ENCODE measurements at regions not wholly inside any gene's neighbourhood (a gene's known extent, or its start where the extent isn't known, plus 50 kb on each side); places are given as distances from the start of the nearest gene placed in this dataset.

DNA sequence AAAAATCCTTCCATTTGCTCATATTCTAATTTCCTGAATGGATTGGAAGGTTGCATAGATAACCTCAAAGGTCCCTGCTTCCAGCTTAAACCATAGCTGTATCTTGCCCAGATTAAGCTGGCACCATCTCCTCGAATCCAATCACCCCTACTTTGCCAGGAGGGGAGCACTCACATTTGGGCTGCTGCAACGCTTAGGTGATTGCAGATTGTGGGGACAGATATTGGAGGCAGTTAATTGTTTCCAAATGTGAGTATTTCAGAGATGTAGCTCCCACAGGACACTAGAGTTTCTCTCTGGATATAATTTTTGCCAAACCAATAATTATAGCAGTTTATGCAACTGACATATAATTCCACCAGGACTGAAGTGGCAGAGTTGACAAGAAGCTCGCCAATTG is 53.5 kb upstream of the ACSL1 start:
- Histone ChIP-seq H3K4me1 (ENCODE audit: insufficient read depth) (no peaks in the 10 kb centered on the region), H3K4me3 (ENCODE audit: low read depth, low read length) (no peak overlapping the region), H3K36me3 (ENCODE audit: insufficient read depth) (no peaks in the 10 kb centered on the region), H3K27ac (ENCODE audit: low read depth) (no peak overlapping the region)
- WGBS: 69% methylated on average over 3 of the region's 3 CpGs
- DNase-seq (ENCODE audit: extremely low spot score): no peak

DNA sequence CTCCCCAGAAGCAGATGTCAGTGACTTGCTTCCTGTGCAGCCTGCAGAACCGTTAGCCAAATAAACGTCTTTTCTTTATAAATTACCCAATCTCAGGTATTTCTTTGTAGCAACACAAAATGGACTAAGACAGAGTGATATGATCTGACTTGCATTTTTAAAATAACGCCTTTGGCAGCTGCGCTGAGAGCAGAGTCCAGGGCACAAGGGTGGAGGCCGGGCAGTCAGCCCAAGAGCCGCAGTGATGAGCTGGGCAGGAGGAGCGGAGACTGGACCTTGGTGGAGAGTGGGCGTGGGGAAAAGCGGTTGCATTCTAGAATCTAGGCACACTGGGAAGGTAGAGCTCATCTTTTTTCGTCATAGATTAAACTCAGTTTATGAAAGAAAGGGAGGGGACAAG is 56.5 kb upstream of the ACSL1 start:
- WGBS: 85% methylated on average over 10 of the region's 10 CpGs
- H3K36me3 ChIP-seq (ENCODE audit: insufficient read depth): no peaks in the 10 kb centered on the region
- no peak for DNase-seq (ENCODE audit: extremely low spot score)
- no peak overlapping the region for H3K4me3 ChIP-seq (ENCODE audit: low read depth, low read length)
- no peaks in the 10 kb centered on the region for H3K4me1 ChIP-seq (ENCODE audit: insufficient read depth)
- H3K27ac ChIP-seq (ENCODE audit: low read depth): no peak overlapping the region

DNA sequence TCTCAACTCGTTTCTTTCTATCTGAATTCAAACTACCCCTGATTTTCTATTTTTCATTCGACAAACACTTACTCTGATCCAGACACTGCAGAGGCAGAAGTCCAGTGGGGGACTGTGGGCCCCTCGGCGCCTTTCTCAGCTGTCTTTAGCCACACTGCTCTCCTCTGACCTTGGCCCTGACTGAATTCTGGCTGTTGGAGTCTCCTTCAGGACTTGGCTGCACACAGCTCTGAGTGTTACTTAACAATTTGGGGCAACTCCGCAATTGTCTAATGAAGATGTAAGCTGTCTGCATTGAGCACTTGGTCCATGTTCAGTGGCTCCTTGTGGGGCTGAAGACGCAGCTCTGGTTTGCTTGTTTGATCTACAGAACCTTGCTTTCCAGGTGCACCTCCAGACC is 57.3 kb upstream of the ACSL1 start:
- no peak overlapping the region for H3K27ac ChIP-seq (ENCODE audit: low read depth)
- 81% methylated on average over 6 of the region's 6 CpGs for WGBS
- H3K36me3 ChIP-seq (ENCODE audit: insufficient read depth): no peaks in the 10 kb centered on the region
- no peak overlapping the region for H3K4me3 ChIP-seq (ENCODE audit: low read depth, low read length)
- DNase-seq (ENCODE audit: extremely low spot score): no peak
- H3K4me1 ChIP-seq (ENCODE audit: insufficient read depth): no peaks in the 10 kb centered on the region

DNA sequence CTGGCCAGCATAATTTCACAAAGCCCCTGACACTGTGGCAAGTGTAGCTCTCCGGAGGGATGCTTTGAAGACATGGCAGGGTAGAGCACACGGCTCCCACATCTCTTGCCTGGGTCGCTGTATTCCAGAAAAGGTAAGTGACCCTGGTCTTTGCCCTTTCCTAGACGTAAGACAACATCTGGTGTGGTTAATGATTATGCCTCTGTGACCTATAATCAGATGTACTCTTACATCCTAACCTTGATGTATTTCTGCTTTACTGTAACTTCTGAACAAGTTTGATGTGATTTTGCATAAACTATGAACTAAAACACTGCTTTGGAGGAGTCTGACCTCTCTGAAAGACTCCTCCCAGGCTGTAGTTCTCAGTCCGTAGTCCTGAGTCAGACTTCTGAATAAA is 59.1 kb upstream of the ACSL1 start:
- 65% methylated on average over 5 of the region's 5 CpGs for WGBS

DNA sequence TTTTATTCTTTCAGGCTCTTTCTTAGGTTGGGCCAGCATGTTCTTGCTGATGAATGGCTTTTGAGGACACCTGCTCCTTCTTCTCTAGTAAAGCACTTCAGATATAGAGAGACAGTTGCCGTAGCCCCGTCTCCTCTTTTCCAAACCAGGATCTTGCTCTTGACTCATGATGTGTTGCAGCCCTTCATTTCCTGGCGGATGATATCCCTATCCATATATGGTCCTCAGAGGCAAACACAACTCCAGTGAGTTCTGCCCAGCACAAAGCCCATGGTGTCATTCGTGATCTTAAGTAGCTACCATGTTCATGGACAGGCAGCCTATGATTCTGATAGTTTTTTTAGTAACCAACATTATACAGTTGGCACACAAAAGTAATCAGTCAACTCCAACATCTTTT is 59.8 kb upstream of the ACSL1 start:
- Histone ChIP-seq H3K4me3 (ENCODE audit: low read depth, low read length) (no peak overlapping the region), H3K36me3 (ENCODE audit: insufficient read depth) (no peaks in the 10 kb centered on the region), H3K27ac (ENCODE audit: low read depth) (no peak overlapping the region), H3K4me1 (ENCODE audit: insufficient read depth) (no peaks in the 10 kb centered on the region)
- DNase-seq (ENCODE audit: extremely low spot score): no peak
- 59% methylated on average over 4 of the region's 4 CpGs for WGBS

More for the DNA sequence above, 59.1 kb upstream of the ACSL1 start:
- Histone ChIP-seq H3K27ac (ENCODE audit: low read depth) (no peak overlapping the region), H3K4me3 (ENCODE audit: low read depth, low read length) (no peak overlapping the region), H3K36me3 (ENCODE audit: insufficient read depth) (no peaks in the 10 kb centered on the region), H3K4me1 (ENCODE audit: insufficient read depth) (no peaks in the 10 kb centered on the region)
- no peak for DNase-seq (ENCODE audit: extremely low spot score)

DNA sequence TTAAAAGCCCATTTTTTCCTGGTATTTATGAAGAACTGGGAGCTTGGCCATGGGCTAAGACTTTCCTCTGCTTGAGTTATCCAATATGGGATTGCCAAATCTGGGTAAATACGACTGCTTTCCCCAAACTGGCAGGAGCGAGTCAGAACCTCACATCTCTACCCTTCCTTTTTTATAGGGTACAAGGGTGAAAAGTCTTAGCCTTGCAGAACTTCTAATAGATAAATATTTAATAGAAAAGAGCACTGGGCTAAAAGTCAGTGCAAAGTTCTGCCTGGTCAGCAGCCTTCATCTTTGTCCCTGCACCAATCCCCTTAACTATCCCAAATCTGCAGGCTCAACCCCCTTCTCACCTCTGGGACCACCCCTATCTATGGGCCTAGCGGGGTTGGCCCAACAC is 61.6 kb upstream of the ACSL1 start:
- no peaks in the 10 kb centered on the region for H3K4me1 ChIP-seq (ENCODE audit: insufficient read depth)
- no peak overlapping the region for H3K4me3 ChIP-seq (ENCODE audit: low read depth, low read length)
- no peak for DNase-seq (ENCODE audit: extremely low spot score)
- no peaks in the 10 kb centered on the region for H3K36me3 ChIP-seq (ENCODE audit: insufficient read depth)
- WGBS: 88% methylated on average over 3 of the region's 3 CpGs
- no peak overlapping the region for H3K27ac ChIP-seq (ENCODE audit: low read depth)

DNA sequence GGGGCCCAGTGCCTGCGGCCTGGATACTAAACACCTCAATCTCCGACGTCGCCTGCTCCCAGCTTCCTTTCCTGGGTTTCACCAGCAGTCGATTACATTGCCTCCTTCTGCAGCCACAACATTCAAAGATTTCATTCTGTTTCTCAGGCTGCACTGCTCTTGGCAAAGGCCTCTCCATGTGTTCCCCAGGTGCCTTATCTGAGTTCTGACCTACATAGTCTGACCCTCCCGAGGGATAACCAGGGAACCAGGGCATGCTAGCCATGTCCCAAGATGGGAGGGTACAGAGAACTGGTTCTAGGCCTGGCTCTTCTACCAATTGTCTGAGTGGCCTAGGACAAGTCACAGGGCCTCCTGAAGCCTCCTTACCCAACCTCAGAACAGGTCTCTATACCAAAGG is 62.2 kb upstream of the ACSL1 start:
- no peaks in the 10 kb centered on the region for H3K36me3 ChIP-seq (ENCODE audit: insufficient read depth)
- no peak for DNase-seq (ENCODE audit: extremely low spot score)
- no peak overlapping the region for H3K4me3 ChIP-seq (ENCODE audit: low read depth, low read length)
- no peaks in the 10 kb centered on the region for H3K4me1 ChIP-seq (ENCODE audit: insufficient read depth)
- no peak overlapping the region for H3K27ac ChIP-seq (ENCODE audit: low read depth)
- WGBS: 59% methylated on average over 6 of the region's 6 CpGs

DNA sequence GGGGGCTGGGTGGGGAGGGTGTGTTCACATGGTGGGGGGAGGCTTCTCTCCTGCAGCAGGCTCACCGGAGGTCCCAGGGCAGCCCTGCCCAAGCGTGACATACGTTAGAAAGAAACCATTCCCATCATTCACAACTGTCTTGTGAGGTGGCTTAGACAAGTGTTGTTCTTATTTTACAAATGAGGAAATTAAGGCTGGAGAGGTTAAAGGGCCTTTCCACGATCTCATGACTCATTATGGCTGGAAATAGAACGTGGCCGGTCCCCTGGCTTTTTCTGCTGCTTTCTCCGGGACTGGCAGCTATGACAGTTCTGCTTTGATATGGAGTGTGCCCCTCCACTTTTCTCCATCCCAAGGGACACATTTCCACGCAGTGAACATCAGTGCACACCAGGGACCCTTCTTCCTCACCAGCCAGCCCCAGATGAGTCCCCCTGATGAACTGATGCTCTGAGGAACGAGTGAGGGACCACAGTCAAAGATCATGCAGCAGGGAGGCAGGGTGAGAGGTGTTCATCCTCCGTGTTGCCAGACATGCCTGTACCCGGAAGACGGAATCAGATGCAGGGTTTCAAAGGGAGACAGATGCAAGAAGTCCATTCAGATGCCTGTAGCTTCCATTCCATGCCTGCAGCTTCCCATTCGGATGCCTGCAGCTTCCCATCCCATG is 64.0 kb upstream of the ACSL1 start:
- Histone ChIP-seq H3K4me3 (ENCODE audit: low read depth, low read length) (no peak overlapping the region), H3K36me3 (ENCODE audit: insufficient read depth) (no peaks in the 10 kb centered on the region), H3K4me1 (ENCODE audit: insufficient read depth) (no peaks in the 10 kb centered on the region), H3K27ac (ENCODE audit: low read depth) (no peak overlapping the region)
- 64% methylated on average over 13 of the region's 13 CpGs for WGBS
- no peak for DNase-seq (ENCODE audit: extremely low spot score)

DNA sequence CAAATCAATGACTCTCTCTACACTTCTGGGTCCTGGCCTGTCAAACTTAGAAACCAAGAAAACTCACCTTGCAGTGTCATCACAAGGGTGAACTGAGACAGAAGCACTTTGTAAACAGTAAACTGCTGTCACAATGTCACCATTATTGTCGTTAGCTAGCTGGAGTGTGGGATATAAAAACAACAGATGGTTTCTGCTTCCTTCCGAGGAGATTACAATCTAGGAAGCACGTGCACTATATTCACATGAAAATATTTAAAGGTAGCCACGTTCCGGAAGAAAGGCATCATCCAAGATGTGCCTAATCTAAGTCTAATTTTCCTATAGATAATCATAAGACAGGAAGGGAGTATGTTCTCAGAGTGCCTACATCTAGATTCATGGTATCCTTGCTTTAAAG is 64.7 kb upstream of the ACSL1 start:
- Histone ChIP-seq H3K27ac (ENCODE audit: low read depth) (no peak overlapping the region), H3K4me3 (ENCODE audit: low read depth, low read length) (no peak overlapping the region), H3K4me1 (ENCODE audit: insufficient read depth) (no peaks in the 10 kb centered on the region), H3K36me3 (ENCODE audit: insufficient read depth) (no peaks in the 10 kb centered on the region)
- DNase-seq (ENCODE audit: extremely low spot score): no peak
- WGBS: 38% methylated on average over 5 of the region's 5 CpGs

DNA sequence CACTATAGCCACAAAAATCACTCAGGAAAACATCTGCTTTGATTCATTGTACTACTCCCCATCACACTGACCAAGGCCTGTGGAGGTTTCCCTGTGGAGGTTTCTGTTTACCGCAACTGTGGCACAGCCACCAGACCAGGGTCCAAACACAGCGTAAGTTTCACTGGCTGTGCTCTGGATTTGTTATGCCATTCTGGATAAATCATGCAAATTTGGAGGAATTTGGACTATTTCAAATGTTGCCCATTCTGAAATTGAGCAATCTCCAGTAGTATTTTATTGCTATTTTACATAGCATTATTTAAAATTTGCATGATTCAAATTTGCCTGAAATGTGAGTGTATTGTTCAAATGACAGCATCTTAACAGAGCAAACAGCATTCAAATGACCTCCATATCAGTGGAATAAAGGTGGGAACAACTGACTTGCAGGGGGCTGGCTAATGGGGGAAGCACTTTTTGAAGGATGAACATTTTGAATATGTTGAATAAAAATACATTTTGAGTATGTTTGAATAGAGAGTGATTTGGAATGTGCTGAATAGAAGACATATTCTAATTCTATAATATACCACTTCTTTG is 66.1 kb upstream of the ACSL1 start:
- WGBS: 92% methylated on average over 2 of the region's 2 CpGs

DNA sequence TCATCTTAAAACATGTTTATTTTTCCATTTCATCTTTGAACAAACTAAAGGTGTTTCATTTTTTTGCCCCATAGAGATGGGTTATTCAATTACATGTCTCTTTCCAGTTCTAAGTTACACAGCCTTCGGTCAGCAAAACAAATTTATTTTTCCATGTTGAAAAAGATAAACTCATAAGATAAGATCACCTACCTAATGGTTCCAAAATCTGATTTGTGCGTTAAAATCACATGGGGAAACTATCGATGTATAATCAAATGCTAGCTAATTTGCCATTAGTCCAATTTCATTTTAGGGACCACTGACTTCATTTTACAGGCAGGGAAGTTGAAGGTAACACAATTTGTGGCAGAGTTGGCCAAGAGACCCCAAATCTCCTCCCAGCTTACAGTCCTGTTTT is 67.2 kb upstream of the ACSL1 start:
- WGBS: 86% methylated on average over 3 of the region's 3 CpGs
- no peak overlapping the region for H3K4me3 ChIP-seq (ENCODE audit: low read depth, low read length)
- no peak overlapping the region for H3K27ac ChIP-seq (ENCODE audit: low read depth)
- no peaks in the 10 kb centered on the region for H3K36me3 ChIP-seq (ENCODE audit: insufficient read depth)
- no peak for DNase-seq (ENCODE audit: extremely low spot score)
- no peaks in the 10 kb centered on the region for H3K4me1 ChIP-seq (ENCODE audit: insufficient read depth)

More for the DNA sequence above, 66.1 kb upstream of the ACSL1 start:
- no peak overlapping the region for H3K27ac ChIP-seq (ENCODE audit: low read depth)
- DNase-seq (ENCODE audit: extremely low spot score): no peak
- no peaks in the 10 kb centered on the region for H3K36me3 ChIP-seq (ENCODE audit: insufficient read depth)
- H3K4me1 ChIP-seq (ENCODE audit: insufficient read depth): no peaks in the 10 kb centered on the region
- H3K4me3 ChIP-seq (ENCODE audit: low read depth, low read length): no peak overlapping the region

DNA sequence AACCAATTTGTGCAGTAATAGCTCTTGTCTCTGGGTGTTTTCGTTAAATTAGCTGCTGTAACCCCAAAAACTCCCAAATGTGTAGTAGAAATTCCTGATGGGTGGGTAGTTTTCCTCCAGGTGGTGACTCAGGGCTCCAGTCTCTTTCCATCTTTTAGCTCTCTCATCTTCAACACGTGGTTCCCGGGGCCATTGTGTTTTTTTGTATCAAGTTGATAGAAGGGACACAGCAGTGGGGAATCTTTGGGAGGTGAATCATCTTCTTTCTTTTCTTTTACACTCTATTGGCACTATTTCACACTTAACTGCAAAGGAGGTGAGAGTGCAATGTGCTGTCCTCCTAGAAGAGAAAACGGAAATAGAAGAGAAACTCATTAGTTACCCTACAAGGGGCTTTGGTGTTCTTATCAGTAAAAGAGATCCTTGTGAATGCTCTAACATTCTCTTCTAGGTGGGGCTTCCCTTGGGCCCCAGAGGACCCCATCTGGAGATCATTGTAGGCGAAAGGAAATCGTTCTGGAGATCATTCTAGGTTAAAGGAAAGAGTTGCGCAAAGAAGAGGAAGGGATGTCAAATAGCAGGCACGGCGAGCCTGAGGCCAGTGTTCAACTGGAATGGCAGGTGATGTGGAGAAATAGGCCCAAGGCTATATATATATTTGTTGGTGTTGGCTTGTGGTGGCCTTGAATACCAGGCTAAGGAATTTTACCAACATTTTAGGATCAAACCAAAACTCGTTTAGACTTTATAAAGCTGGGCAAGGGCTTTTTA is 68.2 kb upstream of the ACSL1 start:
- Histone ChIP-seq H3K36me3 (ENCODE audit: insufficient read depth) (no peaks in the 10 kb centered on the region), H3K4me3 (ENCODE audit: low read depth, low read length) (no peak overlapping the region), H3K27ac (ENCODE audit: low read depth) (no peak overlapping the region), H3K4me1 (ENCODE audit: insufficient read depth) (no peaks in the 10 kb centered on the region)
- DNase-seq (ENCODE audit: extremely low spot score): no peak
- 81% methylated on average over 10 of the region's 10 CpGs for WGBS

DNA sequence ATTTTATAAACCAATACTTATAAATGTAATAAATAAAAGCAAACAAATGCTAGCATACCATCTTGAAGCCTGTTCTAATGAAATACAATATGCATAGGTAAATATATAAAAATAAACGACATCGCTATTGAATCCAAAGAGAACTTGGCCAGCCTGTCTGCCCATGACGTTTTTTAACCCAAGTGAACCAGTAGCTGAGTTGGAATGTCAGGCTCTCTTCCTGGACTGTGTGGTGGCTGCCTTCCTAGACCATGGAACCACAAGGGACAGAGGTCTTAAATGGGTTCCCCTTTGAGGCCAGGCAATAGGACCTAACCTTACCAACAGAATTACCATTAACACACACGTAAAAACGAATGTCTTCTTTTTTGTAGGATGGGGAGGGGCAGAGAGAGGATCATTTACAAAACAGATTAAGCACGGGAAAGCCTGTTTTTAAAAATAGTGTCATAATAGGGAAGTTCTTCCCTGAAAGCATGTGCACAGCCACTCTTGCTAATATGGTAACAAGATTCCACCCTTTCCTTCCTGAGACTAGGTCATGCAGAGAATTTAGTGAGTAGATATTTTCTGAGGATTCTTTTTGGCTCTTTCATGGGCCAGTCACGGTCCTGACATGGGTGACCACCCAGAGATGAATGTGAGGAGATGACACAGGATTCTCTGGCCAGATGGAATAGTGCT is 69.4 kb upstream of the ACSL1 start:
- H3K4me1 ChIP-seq (ENCODE audit: insufficient read depth): no peaks in the 10 kb centered on the region
- 57% methylated on average over 7 of the region's 7 CpGs for WGBS
- H3K4me3 ChIP-seq (ENCODE audit: low read depth, low read length): no peak overlapping the region
- H3K36me3 ChIP-seq (ENCODE audit: insufficient read depth): no peaks in the 10 kb centered on the region
- no peak overlapping the region for H3K27ac ChIP-seq (ENCODE audit: low read depth)
- DNase-seq (ENCODE audit: extremely low spot score): no peak
